SK-N-MC (cell line): ENCODE measurements at regions not wholly inside any gene's neighbourhood (a gene's known extent, or its start where the extent isn't known, plus 50 kb on each side); places are given as distances from the start of the nearest gene placed in this dataset.

Source experiments
- EZH2 ChIP-seq: fragments of 200-600 bp; sonication (generic); IDR thresholded peaks from one replicate; pipeline ENCODE4 v1.6.1; 2017; ENCODE audit warnings: antibody characterized with exemption
- FOXP2 ChIP-seq: optimal IDR thresholded peaks from 2 replicates; pipeline ENCODE3; 2011; ENCODE audit warnings: mild to moderate bottlenecking, moderate library complexity; ENCODE audit not compliant: insufficient read depth; ENCODE audit errors: extremely low read length, control extremely low read depth
- POLR2AphosphoS5 ChIP-seq: IDR thresholded peaks from 2 replicates; pipeline ENCODE4 v1.6.1; 2012; ENCODE audit warnings: mild to moderate bottlenecking, low read depth, low read length, borderline replicate concordance

DNA sequence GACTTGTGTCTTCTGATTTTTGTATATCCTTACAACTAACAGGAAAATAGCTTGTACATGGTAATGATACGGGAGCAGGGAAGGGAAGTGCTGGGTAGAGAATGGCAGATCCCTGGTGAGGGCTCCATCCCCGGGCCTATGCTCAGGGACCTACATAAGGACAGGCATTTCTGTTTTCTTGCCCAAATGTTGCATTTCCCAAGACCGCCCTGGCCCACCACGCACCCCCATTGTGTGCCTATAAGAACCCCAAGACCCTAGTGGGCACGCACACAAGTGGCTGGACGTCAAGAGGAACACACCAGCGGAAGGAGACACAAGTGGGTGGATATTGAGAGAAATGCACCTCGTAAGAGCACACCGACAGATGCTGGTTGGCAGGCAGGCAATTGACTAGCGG is 616.3 kb upstream of the MAN1A1 start:
- TF ChIP-seq EZH2, result no peak
- no peak for TF ChIP-seq POLR2AphosphoS5
- TF ChIP-seq FOXP2, result no peak
